DMS153 treated with DMSO at 0.1 percent for 48 hours (cell line): ENCODE measurements at regions not wholly inside any gene's neighbourhood (a gene's known extent, or its start where the extent isn't known, plus 50 kb on each side); places are given as distances from the start of the nearest gene placed in this dataset.

Source experiments
- DNase-seq: peaks from one replicate; lab custom pipeline; 2025; ENCODE audit not compliant: unreplicated experiment; lab: John Stamatoyannopoulos, UW

- DNase-seq, result no peak
Measured at GRCh38 chr3:178062126-178062525, 474.1 kb upstream of the KCNMB2 start.

GRCh38 chr3:178063461-178063860 lies 472.8 kb upstream of the KCNMB2 start:
- no peak for DNase-seq

GRCh38 chr3:178067721-178068120 lies 468.5 kb upstream of the KCNMB2 start:
- DNase-seq, result no peak

- DNase-seq, result no peak
Measured at GRCh38 chr3:178072391-178073305, 463.6 kb upstream of the KCNMB2 start.

- DNase-seq, result no peak
Measured at GRCh38 chr3:178073366-178073765, 462.9 kb upstream of the KCNMB2 start.

- no peak for DNase-seq
Measured at GRCh38 chr3:178075344-178075743, 460.9 kb upstream of the KCNMB2 start.

- no peak for DNase-seq
Measured at GRCh38 chr3:178078953-178079352, 457.3 kb upstream of the KCNMB2 start.

GRCh38 chr3:178079966-178080365 lies 456.3 kb upstream of the KCNMB2 start:
- DNase-seq, result no peak

- no peak for DNase-seq
Measured at GRCh38 chr3:178082326-178082906, 453.8 kb upstream of the KCNMB2 start.

- DNase-seq, result peak; percentile 56
Measured at GRCh38 chr3:178083906-178084866, 452.1 kb upstream of the KCNMB2 start.

- DNase-seq, result peak; percentile 99
Measured at GRCh38 chr3:178084938-178085816, 451.1 kb upstream of the KCNMB2 start.

GRCh38 chr3:178085817-178086123 lies 450.5 kb upstream of the KCNMB2 start:
- no peak for DNase-seq

GRCh38 chr3:178086144-178086825 lies 450.0 kb upstream of the KCNMB2 start:
- no peak for DNase-seq

GRCh38 chr3:178087376-178087775 lies 448.9 kb upstream of the KCNMB2 start:
- DNase-seq, result no peak

- DNase-seq, result peak; percentile 73
Measured at GRCh38 chr3:178088963-178089362, 447.3 kb upstream of the KCNMB2 start.

GRCh38 chr3:178090899-178091298 lies 445.3 kb upstream of the KCNMB2 start:
- no peak for DNase-seq

GRCh38 chr3:178095522-178095921 lies 440.7 kb upstream of the KCNMB2 start:
- DNase-seq, result no peak

GRCh38 chr3:178096955-178097354 lies 439.3 kb upstream of the KCNMB2 start:
- no peak for DNase-seq

- DNase-seq, result no peak
Measured at GRCh38 chr3:178097576-178097975, 438.7 kb upstream of the KCNMB2 start.

- DNase-seq, result no peak
Measured at GRCh38 chr3:178099274-178099673, 437.0 kb upstream of the KCNMB2 start.
